Body of pancreas (tissue), 4 donors: ENCODE measurements at regions not wholly inside any gene's neighbourhood (a gene's known extent, or its start where the extent isn't known, plus 50 kb on each side); places are given as distances from the start of the nearest gene placed in this dataset.

Experiments used
- ATAC-seq: fragments of 150-250 bp; one replicate; pipeline ENCODE4 v1.9.1; 2016
- DNase-seq, 4 donors: peaks; one replicate each; pipeline ENCODE4 v3.0.0-alpha.2; 2019
- H3K27ac ChIP-seq, 4 donors: fragments of 200-600 bp; sonication (generic); 1 replicate in 3 of 4; 2 replicates in 1 of 4; pipeline versions ENCODE4 v1.5.1 to v1.6.1; 2016 to 2019; ENCODE audit warnings: mild to moderate bottlenecking in 1 of 4, mixed read lengths in 1 of 4, moderate library complexity in 1 of 4
- H3K27me3 ChIP-seq, 2 donors: fragments of 200-600 bp; sonication (generic); one replicate each; pipeline ENCODE4 v1.6.0; 2016; ENCODE audit warnings: mild to moderate bottlenecking in 1 of 2
- H3K36me3 ChIP-seq, 2 donors: fragments of 200-600 bp; sonication (generic); replicated peaks in 1 of 2; 2 replicates each; pipeline ENCODE4 v1.5.1; 2016; ENCODE audit warnings: low read depth in 2 of 2; ENCODE audit not compliant: insufficient read depth in 1 of 2
- H3K4me1 ChIP-seq: fragments of 200-600 bp; sonication (generic); one replicate; pipeline ENCODE4 v1.6.0; 2016
- H3K4me3 ChIP-seq, 2 donors: fragments of 200-600 bp; sonication (generic); 1 replicate in 1 of 2; 2 replicates in 1 of 2; pipeline ENCODE4 v1.5.1; 2016 to 2019
- H3K9me3 ChIP-seq, 3 donors: fragments of 200-600 bp; sonication (generic); 1 replicate in 2 of 3; 2 replicates in 1 of 3; pipeline ENCODE4 v1.5.1; 2016
- CTCF ChIP-seq, 7 experiments: fragments of 450-650 bp in 4 of 7; fragments of 200-600 bp in 3 of 7; sonication (generic) in 3 of 7; IDR thresholded peaks; one replicate each; pipeline ENCODE4 v1.5.1; 2016 to 2019; ENCODE audit warnings: antibody characterized with exemption in 7 of 7
- POLR2A ChIP-seq, 3 donors: fragments of 450-650 bp; IDR thresholded peaks; one replicate each; pipeline ENCODE4 v1.6.1; 2016; ENCODE audit warnings: antibody characterized with exemption in 3 of 3, mild to moderate bottlenecking in 2 of 3
- WGBS, 2 donors: methylation state at CpG; one replicate each; pipeline ENCODE4 v1.1.5; 2017; 5-methylcytosine and 5-hydroxymethylcytosine counted together
- intact Hi-C: fragments of 100-400 bp; cut with DNase I; formaldehyde crosslinking; loops from one replicate; pipeline ENCODE4 v1.15.1; 2023

- Histone ChIP-seq H3K36me3 (no peaks in the 10 kb centered on the region), H3K27ac (no peak overlapping the region), H3K4me3 (no peak overlapping the region), H3K27me3 (no peaks in the 10 kb centered on the region), H3K4me1 (no peaks in the 10 kb centered on the region), H3K9me3 (peaks cover 0 to 4% (median 0%) of the 10 kb centered on the region in 3 donors)
- no peak for ATAC-seq
- WGBS, 2 donors: 83 to 92% methylated on average over 9 to 13 of the region's 13 CpGs
- TF ChIP-seq POLR2A (IDR thresholded peaks at IDR 0.05) (no peak), CTCF (IDR thresholded peaks at IDR 0.05) (no peak)
- intact Hi-C loops: no loop called here
- no peak for DNase-seq
Observed at GRCh38 chr12:19826980-19827550, 387.8 kb downstream of the AEBP2 start.

GRCh38 chr12:19829100-19829853 is 390.0 kb downstream of the AEBP2 start:
- Histone ChIP-seq H3K4me3 (no peak overlapping the region), H3K27me3 (no peaks in the 10 kb centered on the region), H3K9me3 (peaks cover 0 to 4% (median 0%) of the 10 kb centered on the region in 3 donors), H3K27ac (no peak overlapping the region), H3K4me1 (no peaks in the 10 kb centered on the region), H3K36me3 (no peaks in the 10 kb centered on the region)
- WGBS, 2 donors: 64 to 66% methylated on average over 4 of the region's 4 CpGs
- DNase-seq (no peak), ATAC-seq (no peak)
- intact Hi-C loops: no loop called here
- no peak for TF ChIP-seq CTCF (IDR thresholded peaks at IDR 0.05)
- no peak for TF ChIP-seq POLR2A (IDR thresholded peaks at IDR 0.05)

- Histone ChIP-seq H3K27ac (no peak overlapping the region), H3K4me1 (no peaks in the 10 kb centered on the region), H3K9me3 (peaks cover 0 to 4% (median 0%) of the 10 kb centered on the region in 3 donors), H3K36me3 (no peaks in the 10 kb centered on the region), H3K27me3 (no peaks in the 10 kb centered on the region), H3K4me3 (no peak overlapping the region)
- intact Hi-C loops: no loop called here
- no peak for TF ChIP-seq CTCF (IDR thresholded peaks at IDR 0.05)
- TF ChIP-seq POLR2A (IDR thresholded peaks at IDR 0.05): no peak
- no peak for DNase-seq
- ATAC-seq: no peak
- WGBS, 2 donors: 63 to 78% methylated on average over 2 of the region's 2 CpGs
Observed at GRCh38 chr12:19830446-19830845, 391.2 kb downstream of the AEBP2 start.

- WGBS, 2 donors: 58 to 63% methylated on average over 2 of the region's 2 CpGs
- Histone ChIP-seq H3K27me3 (no peaks in the 10 kb centered on the region), H3K36me3 (no peaks in the 10 kb centered on the region), H3K4me3 (no peak overlapping the region), H3K9me3 (no peaks in the 10 kb centered on the region), H3K4me1 (no peaks in the 10 kb centered on the region), H3K27ac (no peak overlapping the region)
- intact Hi-C loops: no loop called here
- ATAC-seq (no peak), DNase-seq (no peak)
- TF ChIP-seq CTCF (IDR thresholded peaks at IDR 0.05): no peak
- TF ChIP-seq POLR2A (IDR thresholded peaks at IDR 0.05): no peak
Observed at GRCh38 chr12:19833775-19834501, 394.6 kb downstream of the AEBP2 start.
